Activated CD4-positive, alpha-beta T cell treated with anti-CD3 and anti-CD28 coated beads for 48 hours (primary cell): ENCODE measurements at regions not wholly inside any gene's neighbourhood (a gene's known extent, or its start where the extent isn't known, plus 50 kb on each side); places are given as distances from the start of the nearest gene placed in this dataset.

ENCODE experiments used
- DNase-seq: peaks from one replicate; pipeline ENCODE4 v3.0.0-alpha.2; 2020

- no peak for DNase-seq
Measured at GRCh38 chr12:60935981-60936761, 1324.0 kb upstream of the USP15 start.

GRCh38 chr12:60947533-60947932, 1312.7 kb upstream of the USP15 start:
- DNase-seq = no peak

GRCh38 chr12:60967128-60967527, 1293.1 kb upstream of the USP15 start:
- no peak for DNase-seq

- DNase-seq = no peak
Measured at GRCh38 chr12:60977966-60978365, 1282.2 kb upstream of the USP15 start.

- DNase-seq = no peak
Measured at GRCh38 chr12:60980558-60980957, 1279.6 kb upstream of the USP15 start.

GRCh38 chr12:60981473-60981872, 1278.7 kb upstream of the USP15 start:
- DNase-seq = no peak

- no peak for DNase-seq
Measured at GRCh38 chr12:60992087-60992486, 1268.1 kb upstream of the USP15 start.

GRCh38 chr12:60995256-60995825, 1264.9 kb upstream of the USP15 start:
- DNase-seq = no peak

GRCh38 chr12:60997869-60998378, 1262.3 kb upstream of the USP15 start:
- DNase-seq = no peak

- no peak for DNase-seq
Measured at GRCh38 chr12:61009192-61009591, 1251.0 kb upstream of the USP15 start.

GRCh38 chr12:61011767-61012423, 1248.3 kb upstream of the USP15 start:
- no peak for DNase-seq

- no peak for DNase-seq
Measured at GRCh38 chr12:61018571-61018970, 1241.6 kb upstream of the USP15 start.

GRCh38 chr12:61023231-61023630, 1237.0 kb upstream of the USP15 start:
- DNase-seq = no peak

GRCh38 chr12:61029516-61029915, 1230.7 kb upstream of the USP15 start:
- DNase-seq = no peak

GRCh38 chr12:61037792-61038191, 1222.4 kb upstream of the USP15 start:
- DNase-seq = no peak

- no peak for DNase-seq
Measured at GRCh38 chr12:61043838-61044237, 1216.4 kb upstream of the USP15 start.

GRCh38 chr12:61044766-61045165, 1215.4 kb upstream of the USP15 start:
- DNase-seq = no peak

- no peak for DNase-seq
Measured at GRCh38 chr12:61070640-61071414, 1189.4 kb upstream of the USP15 start.

- DNase-seq = no peak
Measured at GRCh38 chr12:61072717-61073116, 1187.5 kb upstream of the USP15 start.

- DNase-seq = no peak
Measured at GRCh38 chr12:61095111-61095510, 1165.1 kb upstream of the USP15 start.

- DNase-seq = no peak
Measured at GRCh38 chr12:61098031-61098580, 1162.1 kb upstream of the USP15 start.

- no peak for DNase-seq
Measured at GRCh38 chr12:61107118-61107517, 1153.1 kb upstream of the USP15 start.

- DNase-seq = no peak
Measured at GRCh38 chr12:61111218-61111617, 1149.0 kb upstream of the USP15 start.
